KMS-11 (cell line): ENCODE measurements at regions not wholly inside any gene's neighbourhood (a gene's known extent, or its start where the extent isn't known, plus 50 kb on each side); places are given as distances from the start of the nearest gene placed in this dataset.

Experiments used
- H2AFZ ChIP-seq: fragments of 200-600 bp; sonication (generic); 2 replicates; pipeline ENCODE4 v1.6.1; 2016; ENCODE audit warnings: antibody characterized with exemption, mixed run types, low read depth
- H3K27ac ChIP-seq: fragments of 200-600 bp; sonication (generic); 2 replicates; pipeline ENCODE4 v1.6.1; 2016; ENCODE audit warnings: mild to moderate bottlenecking, mixed run types
- H3K27me3 ChIP-seq: fragments of 200-600 bp; sonication (generic); 2 replicates; pipeline ENCODE4 v1.6.1; 2017; ENCODE audit warnings: mild to moderate bottlenecking, low read depth, mixed run types, moderate library complexity; ENCODE audit not compliant: insufficient read depth
- H3K36me3 ChIP-seq: fragments of 200-600 bp; sonication (generic); 2 replicates; pipeline ENCODE4 v1.6.1; 2017; ENCODE audit warnings: mild to moderate bottlenecking, mixed run types; ENCODE audit not compliant: insufficient read depth
- H3K4me1 ChIP-seq: fragments of 200-600 bp; sonication (generic); 2 replicates; pipeline ENCODE4 v1.6.1; 2016; ENCODE audit warnings: mild to moderate bottlenecking, low read depth, mixed run types; ENCODE audit not compliant: poor library complexity, severe bottlenecking
- H3K4me2 ChIP-seq: fragments of 200-600 bp; sonication (generic); 2 replicates; pipeline ENCODE4 v1.7.0; 2016; ENCODE audit warnings: mild to moderate bottlenecking, mixed run types
- H3K4me3 ChIP-seq: fragments of 200-600 bp; sonication (generic); IDR thresholded peaks from 2 replicates; pipeline ENCODE4 v1.6.1; 2017; ENCODE audit warnings: low read depth, low read length, mixed read lengths; ENCODE audit not compliant: insufficient read depth
- H3K79me2 ChIP-seq: fragments of 200-600 bp; sonication (generic); 2 replicates; pipeline ENCODE4 v1.6.1; 2016; ENCODE audit warnings: low read depth, mixed run types; ENCODE audit not compliant: insufficient read depth
- H3K9ac ChIP-seq: fragments of 200-600 bp; sonication (generic); 2 replicates; pipeline ENCODE4 v1.6.1; 2016; ENCODE audit warnings: mild to moderate bottlenecking, mixed run types
- H4K20me1 ChIP-seq: fragments of 200-600 bp; sonication (generic); 2 replicates; pipeline ENCODE4 v1.6.1; 2016; ENCODE audit warnings: mild to moderate bottlenecking, mixed run types; ENCODE audit not compliant: insufficient read depth
- TF ChIP-seq, protein P1 (sequence below): fragments of 200-600 bp; sonication (generic); conservative IDR thresholded peaks from 2 replicates; pipeline ENCODE4 v1.6.1; 2017; ENCODE audit warnings: low read depth, mild to moderate bottlenecking, antibody characterized with exemption, low read length, moderate library complexity, mixed read lengths

DNA sequence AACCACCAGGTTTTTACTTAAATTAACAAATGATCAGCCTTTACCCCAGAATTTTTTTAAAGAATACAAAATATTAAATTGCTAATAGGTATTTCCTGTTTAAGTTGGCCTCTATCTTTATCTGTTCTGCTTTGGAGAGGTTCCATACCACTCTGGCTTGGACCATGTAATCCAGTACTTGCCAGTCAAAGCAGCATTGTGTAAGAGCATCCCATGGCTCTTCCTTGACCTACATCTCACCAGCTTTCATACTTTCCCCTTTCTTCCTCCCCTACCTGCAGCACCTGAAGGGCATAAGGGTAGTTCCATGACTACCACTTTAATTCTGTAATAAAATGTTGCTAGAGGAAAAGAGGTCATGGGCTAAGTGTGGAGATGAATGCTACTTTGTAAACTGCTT, 140.8 kb upstream of the MTAP start:
- no peak overlapping the region for H3K4me3 ChIP-seq
- no peaks in the 10 kb centered on the region for H3K79me2 ChIP-seq
- TF ChIP-seq, protein P1, sequence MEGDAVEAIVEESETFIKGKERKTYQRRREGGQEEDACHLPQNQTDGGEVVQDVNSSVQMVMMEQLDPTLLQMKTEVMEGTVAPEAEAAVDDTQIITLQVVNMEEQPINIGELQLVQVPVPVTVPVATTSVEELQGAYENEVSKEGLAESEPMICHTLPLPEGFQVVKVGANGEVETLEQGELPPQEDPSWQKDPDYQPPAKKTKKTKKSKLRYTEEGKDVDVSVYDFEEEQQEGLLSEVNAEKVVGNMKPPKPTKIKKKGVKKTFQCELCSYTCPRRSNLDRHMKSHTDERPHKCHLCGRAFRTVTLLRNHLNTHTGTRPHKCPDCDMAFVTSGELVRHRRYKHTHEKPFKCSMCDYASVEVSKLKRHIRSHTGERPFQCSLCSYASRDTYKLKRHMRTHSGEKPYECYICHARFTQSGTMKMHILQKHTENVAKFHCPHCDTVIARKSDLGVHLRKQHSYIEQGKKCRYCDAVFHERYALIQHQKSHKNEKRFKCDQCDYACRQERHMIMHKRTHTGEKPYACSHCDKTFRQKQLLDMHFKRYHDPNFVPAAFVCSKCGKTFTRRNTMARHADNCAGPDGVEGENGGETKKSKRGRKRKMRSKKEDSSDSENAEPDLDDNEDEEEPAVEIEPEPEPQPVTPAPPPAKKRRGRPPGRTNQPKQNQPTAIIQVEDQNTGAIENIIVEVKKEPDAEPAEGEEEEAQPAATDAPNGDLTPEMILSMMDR, result no peak
- H4K20me1 ChIP-seq, result no peaks in the 10 kb centered on the region
- H3K27me3 ChIP-seq, result no peaks in the 10 kb centered on the region
- H3K27ac ChIP-seq, result no peak overlapping the region
- no peak overlapping the region for H3K4me2 ChIP-seq
- no peaks in the 10 kb centered on the region for H3K4me1 ChIP-seq
- no peaks in the 10 kb centered on the region for H3K36me3 ChIP-seq
- no peak overlapping the region for H2AFZ ChIP-seq
- no peak overlapping the region for H3K9ac ChIP-seq

DNA sequence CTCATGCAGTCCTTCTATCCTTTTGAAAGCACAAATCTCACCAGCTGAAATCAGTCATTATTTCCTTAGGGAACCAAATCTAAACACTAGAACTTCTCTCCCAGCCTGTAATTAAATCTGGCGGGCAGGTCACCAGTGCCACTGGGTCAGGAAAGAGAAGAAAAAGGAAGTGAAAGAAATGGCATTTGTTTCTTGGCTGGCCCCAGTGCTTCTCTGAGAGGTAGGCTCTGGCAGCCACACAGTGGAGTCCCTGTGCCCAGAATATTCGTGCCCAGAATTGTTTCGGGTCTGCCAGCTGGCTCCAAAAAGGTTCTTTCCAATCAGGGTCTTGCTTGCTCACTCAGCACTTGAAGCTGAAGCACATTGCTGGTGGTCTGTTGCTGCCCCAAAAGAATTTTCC, 133.9 kb upstream of the MTAP start:
- no peak overlapping the region for H2AFZ ChIP-seq
- no peaks in the 10 kb centered on the region for H3K27me3 ChIP-seq
- H3K79me2 ChIP-seq, result no peaks in the 10 kb centered on the region

DNA sequence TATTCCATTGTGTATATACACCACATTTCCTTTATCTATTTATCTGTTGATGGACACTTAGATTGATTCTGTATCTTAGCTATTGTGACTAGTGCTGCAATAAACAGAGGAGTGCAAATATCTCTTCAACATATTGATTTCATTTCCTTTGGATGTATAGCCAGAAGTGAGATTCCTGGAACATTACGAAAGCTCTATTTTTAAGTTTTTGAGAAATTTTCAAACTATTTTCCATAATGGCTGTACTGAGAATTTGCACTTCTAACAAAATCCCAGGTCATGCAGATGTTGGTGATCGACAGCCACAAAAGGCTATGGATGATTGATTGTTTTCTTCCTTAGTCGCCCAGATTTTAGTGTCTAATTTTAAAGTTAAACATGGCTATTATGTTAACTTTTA, 132.7 kb upstream of the MTAP start:
- TF ChIP-seq, protein P1, result no peak
- no peak overlapping the region for H3K27ac ChIP-seq
- no peaks in the 10 kb centered on the region for H3K4me1 ChIP-seq
- no peak overlapping the region for H3K4me3 ChIP-seq
- H3K27me3 ChIP-seq, result no peaks in the 10 kb centered on the region
- no peak overlapping the region for H3K9ac ChIP-seq
- H3K79me2 ChIP-seq, result no peaks in the 10 kb centered on the region
- H3K4me2 ChIP-seq, result no peak overlapping the region
- H4K20me1 ChIP-seq, result no peaks in the 10 kb centered on the region
- H2AFZ ChIP-seq, result no peak overlapping the region
- no peaks in the 10 kb centered on the region for H3K36me3 ChIP-seq

More for the DNA sequence above, 133.9 kb upstream of the MTAP start:
- Histone ChIP-seq H4K20me1 (no peaks in the 10 kb centered on the region), H3K27ac (no peak overlapping the region), H3K4me1 (no peaks in the 10 kb centered on the region), H3K36me3 (no peaks in the 10 kb centered on the region), H3K9ac (no peak overlapping the region), H3K4me3 (no peak overlapping the region), H3K4me2 (no peak overlapping the region)
- TF ChIP-seq, protein P1, result no peak

DNA sequence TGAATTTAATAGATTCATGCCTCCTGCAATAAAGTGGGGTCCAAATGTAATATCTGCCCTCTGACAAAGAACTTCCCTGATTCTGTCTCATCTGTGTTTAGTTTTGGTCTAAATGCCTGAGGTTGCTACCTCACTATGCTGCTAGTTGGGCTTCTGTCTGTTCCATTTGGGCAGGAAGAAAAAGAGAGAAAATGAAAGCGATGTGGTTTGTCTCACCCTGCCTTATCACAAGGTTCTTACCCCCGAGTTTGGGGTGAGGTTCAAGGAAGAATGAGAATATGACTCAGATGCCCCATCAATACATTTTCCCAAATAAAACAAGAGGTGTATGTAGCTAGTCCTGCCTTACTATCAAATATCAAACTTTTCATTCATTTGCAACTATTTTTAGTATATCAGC, 132.1 kb upstream of the MTAP start:
- TF ChIP-seq, protein P1, result no peak
- Histone ChIP-seq H3K36me3 (no peaks in the 10 kb centered on the region), H3K27me3 (no peaks in the 10 kb centered on the region), H3K4me1 (no peaks in the 10 kb centered on the region), H3K9ac (no peak overlapping the region), H3K4me3 (no peak overlapping the region), H3K27ac (no peak overlapping the region), H3K4me2 (no peak overlapping the region), H3K79me2 (no peaks in the 10 kb centered on the region), H2AFZ (no peak overlapping the region), H4K20me1 (no peaks in the 10 kb centered on the region)
